Ramos (cell line): ENCODE measurements at regions not wholly inside any gene's neighbourhood (a gene's known extent, or its start where the extent isn't known, plus 50 kb on each side); places are given as distances from the start of the nearest gene placed in this dataset.

Experiments used
- in situ Hi-C: fragments of 300-500 bp; cut with MboI; formaldehyde crosslinking; loops from one replicate; pipeline ENCODE4 v1.14.3; 2022; ENCODE audit warnings: low sequenced_read_pairs; ENCODE audit not compliant: unreplicated experiment

DNA sequence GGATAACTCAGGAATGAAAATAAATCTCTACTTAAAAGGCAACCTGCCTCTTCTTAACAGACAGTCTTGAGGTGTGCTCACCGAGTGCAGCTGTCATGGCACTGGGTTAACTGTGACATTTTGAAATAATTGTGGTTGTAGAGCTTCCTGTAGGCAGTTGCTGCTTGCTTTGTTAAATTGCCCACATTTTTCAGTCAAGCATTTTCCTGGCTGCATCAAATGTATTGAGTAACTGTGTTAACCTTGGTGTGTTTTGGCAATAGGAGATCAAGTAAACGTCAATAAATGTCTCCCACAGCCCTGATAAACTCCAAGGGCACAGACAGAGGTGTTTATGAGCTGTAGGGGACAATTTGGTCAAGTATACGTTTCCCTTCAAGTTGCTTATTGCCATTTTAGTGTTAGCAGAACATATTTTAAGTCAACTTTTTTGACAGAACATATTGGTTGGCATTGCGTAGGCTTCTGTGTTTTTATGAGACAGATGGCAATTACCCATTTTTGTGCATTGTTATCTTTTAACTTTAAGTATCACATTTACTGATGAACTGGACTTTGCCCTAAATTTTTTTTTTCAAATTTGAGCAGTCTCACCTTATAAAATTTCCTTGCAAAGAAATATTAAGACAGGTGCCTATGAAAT lies 527.4 kb downstream of the C4orf33 start:
- in situ Hi-C loops = no loop called here

DNA sequence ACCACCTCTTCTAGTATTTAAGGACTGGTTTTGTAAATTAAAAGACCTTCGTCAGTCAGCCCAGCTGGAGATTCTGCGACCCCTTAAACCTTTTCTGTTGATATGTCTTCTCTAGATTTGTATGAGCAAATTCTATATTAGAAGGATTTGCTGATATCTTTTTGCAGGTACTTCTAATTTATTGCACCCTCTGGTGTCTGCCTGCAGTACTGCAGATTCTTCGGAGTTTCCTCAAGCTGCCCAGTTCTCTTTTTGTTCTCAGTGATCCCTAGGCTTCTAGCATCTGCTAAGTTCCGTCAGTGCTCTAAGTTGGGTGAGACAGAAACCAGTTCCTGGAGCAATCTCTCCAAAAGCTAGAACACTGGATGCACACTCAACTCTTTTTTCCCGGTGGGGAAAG lies 545.2 kb downstream of the C4orf33 start:
- in situ Hi-C loops = no loop called here

DNA sequence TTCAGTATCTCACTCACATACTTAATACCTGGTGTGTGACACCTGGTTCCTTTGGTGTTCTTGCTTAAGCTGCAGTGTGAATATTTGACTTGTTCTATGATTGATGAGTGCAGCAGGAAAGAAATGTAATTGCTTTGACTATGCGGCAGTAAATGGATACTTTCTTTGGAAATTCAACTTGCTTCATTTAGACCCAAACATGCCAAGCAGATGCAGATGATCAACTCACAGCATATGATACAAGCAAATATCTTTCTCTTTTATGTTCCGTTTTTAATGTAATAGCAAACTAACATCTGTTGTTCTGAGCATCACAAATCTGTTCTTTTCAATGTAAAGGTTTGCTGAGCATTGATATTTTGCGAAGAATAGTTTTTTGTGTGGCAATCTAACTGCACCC lies 549.5 kb downstream of the C4orf33 start:
- in situ Hi-C loops = no loop called here

DNA sequence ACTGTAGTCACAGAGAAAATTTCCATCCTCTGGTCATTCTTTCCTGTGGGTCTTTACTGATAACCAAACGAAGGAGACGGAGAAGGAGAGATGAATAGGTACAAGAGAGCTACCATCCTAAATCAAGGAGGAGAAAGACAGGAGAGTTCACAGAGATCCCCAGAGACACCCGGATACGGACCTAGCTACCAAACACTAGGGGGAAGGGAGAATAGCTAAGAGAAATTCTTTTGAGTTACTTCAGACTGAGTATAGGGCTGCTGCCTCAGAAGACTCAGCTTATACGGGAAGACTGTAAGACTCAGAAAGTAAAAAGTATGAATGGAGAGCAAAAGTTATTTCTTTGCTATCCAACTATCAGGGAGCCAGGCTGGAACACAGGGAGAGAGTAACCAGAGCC lies 572.1 kb downstream of the C4orf33 start:
- in situ Hi-C loops = no loop called here

- in situ Hi-C loops = no loop called here
Observed at GRCh38 chr4:129672941-129673340, 577.0 kb downstream of the C4orf33 start.

GRCh38 chr4:129675036-129675435 lies 579.1 kb downstream of the C4orf33 start:
- in situ Hi-C loops = no loop called here

DNA sequence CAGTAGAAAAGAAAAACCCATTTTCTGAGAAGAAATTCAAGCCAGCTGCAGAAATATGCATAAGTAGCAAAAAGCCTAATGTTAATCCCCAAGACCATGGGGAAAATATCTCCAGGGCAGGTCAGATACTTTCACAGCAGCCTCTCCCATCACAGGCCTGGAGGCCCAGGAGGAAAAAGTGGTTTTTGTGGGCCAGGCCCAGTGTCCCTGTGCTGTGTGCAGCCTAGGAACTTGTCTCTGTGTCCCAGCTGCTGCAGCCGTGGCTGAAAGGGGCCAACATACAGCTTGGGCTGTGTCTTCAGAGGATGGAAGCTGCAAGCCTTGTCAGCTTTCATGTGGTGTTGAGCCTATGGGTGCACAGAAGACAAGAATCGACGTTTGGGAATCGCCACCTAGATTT lies 581.0 kb downstream of the C4orf33 start:
- in situ Hi-C loops = no loop called here

DNA sequence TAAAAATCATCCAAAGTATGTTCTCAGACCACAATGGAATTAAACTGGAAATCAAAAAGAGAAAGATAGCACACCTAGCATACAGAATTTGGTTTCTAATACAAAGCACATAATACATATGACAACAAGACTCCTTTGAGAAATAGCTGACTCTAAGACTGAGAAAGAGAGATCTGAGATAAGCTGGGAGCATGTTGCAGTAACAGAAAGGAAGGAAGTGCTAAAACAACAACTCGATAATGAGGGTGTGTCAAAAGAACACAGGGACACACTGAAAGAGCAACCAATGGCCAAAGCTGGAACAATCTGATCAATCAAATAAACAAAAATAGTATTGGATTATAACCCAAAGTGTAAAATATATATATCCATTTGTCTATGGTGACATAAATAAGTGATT lies 586.6 kb downstream of the C4orf33 start:
- in situ Hi-C loops = no loop called here

DNA sequence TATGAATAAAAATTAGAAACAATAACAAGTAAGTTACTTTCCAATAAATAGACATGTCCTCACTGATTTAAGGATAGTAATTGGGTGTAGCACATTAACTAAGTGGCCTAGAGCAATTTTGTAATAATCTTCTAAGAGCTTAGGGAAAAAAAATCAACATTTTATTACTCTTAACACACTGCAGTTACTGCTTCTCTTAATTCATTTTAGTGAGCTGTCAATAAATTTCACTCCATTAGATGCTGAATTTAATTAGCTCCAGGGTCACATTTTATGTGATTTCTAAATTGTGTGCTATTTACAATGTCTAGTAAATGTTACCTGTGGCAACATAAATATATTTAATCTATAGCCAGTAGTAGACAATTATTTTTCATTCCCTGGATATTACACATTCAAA lies 612.0 kb downstream of the C4orf33 start:
- in situ Hi-C loops = no loop called here

GRCh38 chr4:129708784-129709183 lies 612.8 kb downstream of the C4orf33 start:
- in situ Hi-C loops = no loop called here

GRCh38 chr4:129738175-129738574 lies 642.2 kb downstream of the C4orf33 start:
- in situ Hi-C loops = no loop called here

DNA sequence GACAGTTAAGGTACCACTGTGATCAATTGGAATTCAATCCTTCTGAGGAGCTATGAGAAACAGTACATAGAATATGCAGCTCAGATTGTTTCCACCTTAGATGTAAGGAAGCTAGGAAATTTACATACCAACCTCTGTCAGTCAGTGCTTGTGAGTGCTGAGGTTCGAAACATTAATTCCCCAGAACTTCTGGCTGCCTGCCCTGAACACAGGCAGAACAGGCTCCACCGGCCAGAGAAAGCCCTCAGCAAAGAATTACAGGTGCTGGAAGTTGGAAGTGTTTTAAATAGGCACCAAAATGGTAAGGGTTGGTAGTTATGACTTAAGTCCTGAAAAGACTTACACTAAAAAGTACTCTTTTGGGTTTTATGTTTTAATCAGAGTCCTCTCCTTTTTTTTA lies 651.8 kb downstream of the C4orf33 start:
- in situ Hi-C loops = no loop called here

GRCh38 chr4:129748991-129749390 lies 653.0 kb downstream of the C4orf33 start:
- in situ Hi-C loops = no loop called here

- in situ Hi-C loops = no loop called here
Observed at GRCh38 chr4:129751646-129752045, 655.7 kb downstream of the C4orf33 start.

DNA sequence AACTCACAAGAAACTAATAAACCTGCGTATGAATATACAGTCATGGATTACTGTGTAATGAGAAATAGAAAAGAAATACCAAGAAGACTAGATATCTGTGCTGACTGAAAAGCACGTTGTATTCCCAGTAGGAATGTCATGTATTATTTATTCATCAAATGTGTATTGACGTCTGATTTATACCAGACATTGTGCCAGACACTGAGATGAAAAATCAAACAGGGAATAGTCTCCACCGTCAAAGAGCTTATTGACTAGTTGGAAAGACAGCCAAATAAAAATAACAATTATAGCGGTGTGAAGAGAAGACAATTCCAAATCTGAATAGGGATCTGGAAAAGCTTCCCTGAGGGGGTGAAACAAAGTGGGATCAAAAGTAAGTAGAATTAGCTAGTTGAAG lies 687.6 kb downstream of the C4orf33 start:
- in situ Hi-C loops = no loop called here

DNA sequence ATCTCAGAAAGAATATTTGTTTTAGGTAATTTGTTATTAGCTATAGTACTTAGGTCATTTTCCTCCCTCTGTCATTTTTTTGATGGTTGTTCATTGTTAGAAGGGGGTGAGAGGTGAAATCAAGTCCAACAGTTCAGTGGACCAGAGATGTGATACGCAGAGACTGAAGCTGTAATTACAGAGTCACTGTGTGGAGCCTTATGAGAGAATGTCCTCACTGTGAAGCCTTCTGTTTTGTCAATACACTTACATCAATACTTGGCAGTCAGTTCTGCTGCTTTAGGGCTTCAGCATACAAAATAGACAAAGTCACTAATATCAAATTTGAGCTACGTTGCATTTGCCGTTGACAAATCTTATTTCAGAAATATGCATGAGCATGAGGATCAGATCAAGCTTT lies 692.5 kb downstream of the C4orf33 start:
- in situ Hi-C loops = no loop called here

- in situ Hi-C loops = no loop called here
Observed at GRCh38 chr4:129804461-129804981, 708.6 kb downstream of the C4orf33 start.

DNA sequence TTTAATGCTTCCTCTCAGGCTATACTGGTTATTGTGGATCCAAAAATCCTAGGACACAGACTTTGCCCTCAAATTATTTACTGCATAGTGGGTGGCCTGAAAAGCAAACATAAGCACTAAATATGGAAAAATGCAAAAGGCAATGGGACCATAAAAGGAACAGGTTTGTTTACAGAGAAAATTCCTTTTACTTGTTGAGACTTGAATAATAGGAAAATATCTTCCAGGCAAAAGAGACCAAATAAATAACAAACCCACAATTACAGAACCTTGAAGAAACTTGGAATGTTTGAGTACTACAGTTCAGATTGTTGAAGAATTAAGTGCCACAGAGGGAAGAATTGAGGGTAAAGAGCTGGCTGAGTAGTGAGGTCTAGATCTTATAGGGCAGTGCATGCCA lies 711.0 kb downstream of the C4orf33 start:
- in situ Hi-C loops = no loop called here

DNA sequence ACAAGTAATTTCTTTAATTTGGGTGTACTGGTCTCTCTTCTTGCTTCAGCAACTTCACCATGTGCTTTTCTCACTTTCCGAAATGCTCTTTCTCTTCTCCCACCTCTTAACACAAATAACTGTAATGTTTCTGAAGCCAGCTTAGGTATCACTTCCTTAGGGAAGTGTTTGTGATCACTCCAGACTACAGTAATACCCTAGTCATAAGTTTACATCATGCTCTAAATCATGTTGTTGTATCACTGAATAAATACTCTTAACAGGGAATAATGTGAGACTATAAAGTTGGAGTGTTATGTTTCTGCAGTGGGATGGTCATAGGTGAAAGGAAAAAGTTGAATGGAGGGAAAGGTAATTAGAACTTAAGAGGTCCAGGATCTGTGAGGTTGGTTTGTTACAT lies 712.3 kb downstream of the C4orf33 start:
- in situ Hi-C loops = no loop called here

- in situ Hi-C loops = no loop called here
Observed at GRCh38 chr4:129821073-129821472, 725.1 kb downstream of the C4orf33 start.

- in situ Hi-C loops = no loop called here
Observed at GRCh38 chr4:129821963-129822362, 726.0 kb downstream of the C4orf33 start.

- in situ Hi-C loops = no loop called here
Observed at GRCh38 chr4:129822701-129823100, 726.7 kb downstream of the C4orf33 start.

GRCh38 chr4:129823105-129823504 lies 727.2 kb downstream of the C4orf33 start:
- in situ Hi-C loops = no loop called here
